GM23338 (cell line): ENCODE measurements at regions not wholly inside any gene's neighbourhood (a gene's known extent, or its start where the extent isn't known, plus 50 kb on each side); places are given as distances from the start of the nearest gene placed in this dataset.

Experiments used
- ATAC-seq: fragments of 200-7000 bp; cut with Tn5 transposase; 3 replicates; pipeline ENCODE4 v1.9.1; 2020
- DNase-seq: peaks from one replicate; pipeline ENCODE4 v3.0.0-alpha.2; 2015; ENCODE audit warnings: low spot score
- H2AFZ ChIP-seq: fragments of 200-600 bp; sonication (generic); 2 replicates; pipeline ENCODE4 v1.8.0; 2016; ENCODE audit warnings: antibody characterized with exemption, mild to moderate bottlenecking, moderate library complexity
- H3F3A ChIP-seq: fragments of 200-600 bp; sonication (generic); replicated peaks from 2 replicates; pipeline ENCODE4 v1.8.0; 2017; ENCODE audit warnings: antibody characterized with exemption, mixed run types, low read depth
- H3K27ac ChIP-seq: fragments of 200-600 bp; sonication (generic); 2 replicates; pipeline ENCODE4 v1.6.1; 2016; ENCODE audit warnings: low read depth
- H3K27me3 ChIP-seq: fragments of 200-600 bp; sonication (generic); 2 replicates; pipeline ENCODE4 v1.8.0; 2016; ENCODE audit warnings: mild to moderate bottlenecking, mixed run types, moderate library complexity; ENCODE audit not compliant: insufficient read depth
- H3K36me3 ChIP-seq: fragments of 200-600 bp; sonication (generic); 2 replicates; pipeline ENCODE4 v1.8.0; 2016; ENCODE audit warnings: mild to moderate bottlenecking; ENCODE audit not compliant: insufficient read depth
- H3K4me1 ChIP-seq: fragments of 200-600 bp; sonication (generic); 2 replicates; pipeline ENCODE4 v1.8.0; 2016; ENCODE audit warnings: mild to moderate bottlenecking, moderate library complexity; ENCODE audit not compliant: insufficient read depth
- H3K4me2 ChIP-seq: fragments of 200-600 bp; sonication (generic); 2 replicates; pipeline ENCODE4 v1.7.1; 2017; ENCODE audit warnings: mixed run types
- H3K4me3 ChIP-seq: fragments of 200-600 bp; sonication (generic); 2 replicates; pipeline ENCODE4 v1.6.1; 2016; ENCODE audit warnings: mixed run types
- H3K79me2 ChIP-seq: fragments of 200-600 bp; sonication (generic); replicated peaks from 2 replicates; pipeline ENCODE4 v1.8.0; 2017; ENCODE audit warnings: mild to moderate bottlenecking; ENCODE audit not compliant: insufficient read depth
- H3K9me2 ChIP-seq: fragments of 200-600 bp; sonication (generic); 2 replicates; pipeline ENCODE4 v1.8.0; 2017; ENCODE audit not compliant: insufficient read depth
- H4K20me1 ChIP-seq: fragments of 200-600 bp; sonication (generic); replicated peaks from 2 replicates; pipeline ENCODE4 v1.8.0; 2017; ENCODE audit warnings: mild to moderate bottlenecking; ENCODE audit not compliant: insufficient read depth
- H3K27ac Mint-ChIP-seq: 2 replicates; pipeline ENCODE4 v1.8.0; 2020; ENCODE audit warnings: inconsistent platforms, mild to moderate bottlenecking, moderate library complexity, mixed read lengths
- H3K27me3 Mint-ChIP-seq: 3 replicates; pipeline ENCODE4 v1.8.0; 2022; ENCODE audit warnings: low read depth, mild to moderate bottlenecking, moderate library complexity, mixed read lengths, inconsistent platforms; ENCODE audit not compliant: insufficient read depth, poor library complexity
- H3K36me3 Mint-ChIP-seq: 3 replicates; pipeline ENCODE4 v1.8.0; 2021; ENCODE audit warnings: low read depth, mild to moderate bottlenecking, inconsistent platforms, moderate library complexity, mixed read lengths
- H3K4me1 Mint-ChIP-seq: 3 replicates; pipeline ENCODE4 v1.8.0; 2020; ENCODE audit warnings: mild to moderate bottlenecking, inconsistent platforms, mixed read lengths
- H3K4me3 Mint-ChIP-seq: 3 replicates; pipeline ENCODE4 v1.8.0; 2021; ENCODE audit warnings: moderate library complexity, mild to moderate bottlenecking, inconsistent platforms, mixed read lengths
- H3K9me3 Mint-ChIP-seq: 3 replicates; pipeline ENCODE4 v1.8.0; 2020; ENCODE audit warnings: moderate library complexity, mild to moderate bottlenecking, inconsistent platforms, mixed read lengths
- CREB1 ChIP-seq: fragments of 250-450 bp; sonication (Bioruptor Pico); IDR thresholded peaks from 2 replicates; pipeline ENCODE4 v1.5.0; 2020; ENCODE audit warnings: low read depth, mild to moderate bottlenecking, moderate library complexity
- EZH2 ChIP-seq: fragments of 200-600 bp; sonication (generic); IDR thresholded peaks from one replicate; pipeline ENCODE4 v1.8.0; 2017; ENCODE audit warnings: antibody characterized with exemption, mild to moderate bottlenecking, low read depth; ENCODE audit not compliant: unreplicated experiment
- EZH2phosphoT487 ChIP-seq: fragments of 200-600 bp; sonication (generic); IDR thresholded peaks from one replicate; pipeline ENCODE4 v1.8.1; 2018; ENCODE audit warnings: antibody characterized with exemption; ENCODE audit not compliant: unreplicated experiment
- JUNB ChIP-seq: IDR thresholded peaks from one replicate; pipeline ENCODE4 v1.6.1; 2016; ENCODE audit warnings: antibody characterized with exemption; ENCODE audit not compliant: unreplicated experiment
- NANOG ChIP-seq: IDR thresholded peaks from 2 replicates; pipeline ENCODE4 v1.6.1; 2016; ENCODE audit warnings: antibody characterized with exemption, borderline replicate concordance
- POLR2AphosphoS5 ChIP-seq: IDR thresholded peaks from 2 replicates; pipeline ENCODE4 v1.6.1; 2016; ENCODE audit warnings: antibody characterized with exemption, low read depth
- REST ChIP-seq: IDR thresholded peaks from one replicate; pipeline ENCODE4 v1.6.1; 2018; ENCODE audit warnings: antibody characterized with exemption; ENCODE audit not compliant: unreplicated experiment
- STAT1 ChIP-seq: IDR thresholded peaks from one replicate; pipeline ENCODE4 v1.6.1; 2016; ENCODE audit warnings: antibody characterized with exemption; ENCODE audit not compliant: unreplicated experiment
- ZNF114 ChIP-seq: fragments of 250-450 bp; sonication (Bioruptor Pico); IDR thresholded peaks from 2 replicates; pipeline ENCODE4 v1.5.0; 2020; ENCODE audit warnings: mild to moderate bottlenecking, moderate library complexity
- ZNF331 ChIP-seq: fragments of 250-450 bp; sonication (Bioruptor Pico); IDR thresholded peaks from 2 replicates; pipeline ENCODE4 v1.5.0; 2020; ENCODE audit warnings: low read depth, mild to moderate bottlenecking, moderate library complexity
- ZNF462 ChIP-seq: fragments of 250-450 bp; sonication (Bioruptor Pico); IDR thresholded peaks from 2 replicates; pipeline ENCODE4 v1.5.0; 2020; ENCODE audit warnings: mild to moderate bottlenecking, moderate library complexity
- TF ChIP-seq, protein P1 (sequence below), 2 experiments: fragments of 200-600 bp in 1 of 2; sonication (generic) in 1 of 2; conservative IDR thresholded peaks; 2 replicates each; pipeline versions ENCODE4 v1.5.1 to v1.6.1; 2016 to 2017; ENCODE audit warnings: antibody characterized with exemption in 2 of 2, low read depth in 2 of 2, mild to moderate bottlenecking in 2 of 2, moderate library complexity in 1 of 2
- TF ChIP-seq, protein P2 (sequence below): IDR thresholded peaks from 2 replicates; pipeline ENCODE4 v1.6.1; 2016; ENCODE audit warnings: antibody characterized with exemption

DNA sequence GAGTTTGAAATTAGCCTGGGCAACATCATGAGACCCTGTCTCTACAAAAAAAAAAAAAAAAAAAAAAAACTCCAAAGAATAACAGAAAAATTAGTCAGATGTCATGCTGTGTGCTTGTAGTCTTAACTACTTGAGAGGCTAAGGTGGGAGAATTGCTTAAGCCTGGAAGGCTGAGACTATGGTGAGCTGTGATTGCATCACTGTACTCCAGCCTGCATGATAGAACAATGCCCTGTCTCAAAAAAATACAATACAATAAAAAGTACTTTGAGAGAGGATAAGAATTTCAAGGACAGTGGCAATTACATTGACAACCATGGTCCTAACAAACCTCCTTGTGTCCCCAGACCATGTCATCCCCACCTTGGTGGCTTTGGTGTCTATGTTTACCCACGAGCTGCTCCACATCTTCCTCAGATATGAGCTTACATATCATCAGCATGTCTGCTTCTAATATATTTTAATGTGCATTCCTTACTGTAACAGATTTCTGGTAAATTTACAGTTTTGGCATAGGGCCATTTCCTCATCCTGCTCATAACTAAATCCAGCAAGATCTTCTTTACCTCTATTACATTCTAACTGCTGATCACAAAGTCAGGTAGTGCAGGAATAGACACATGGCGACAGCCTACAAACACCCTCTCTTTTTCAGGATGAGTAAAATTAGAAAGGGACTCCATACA is 437.7 kb upstream of the HNRNPA3 start:
- H3K27ac ChIP-seq, result no peak overlapping the region
- H3K4me3 Mint-ChIP-seq, result no peak overlapping the region

More for the DNA sequence above, 437.7 kb upstream of the HNRNPA3 start:
- Histone ChIP-seq H3K36me3 (peaks cover 12% of the 10 kb centered on the region; the same call in 1 of the 2 replicates), H3F3A (no peaks in the 10 kb centered on the region), H3K4me1 (no peaks in the 10 kb centered on the region), H3K4me3 (no peak overlapping the region), H4K20me1 (no peaks in the 10 kb centered on the region), H3K4me2 (no peak overlapping the region), H2AFZ (no peak overlapping the region), H3K79me2 (no peaks in the 10 kb centered on the region), H3K9me2 (peaks cover 9% of the 10 kb centered on the region), H3K27me3 (no peaks in the 10 kb centered on the region)
- ATAC-seq (no peak), DNase-seq (no peak)
- Mint-ChIP-seq H3K9me3 (peaks cover 38% of the 10 kb centered on the region), H3K36me3 (peaks cover 41% of the 10 kb centered on the region), H3K4me1 (no peaks in the 10 kb centered on the region), H3K27ac (no peak overlapping the region), H3K27me3 (no peaks in the 10 kb centered on the region)
- TF ChIP-seq REST (no peak), CREB1 (no peak), STAT1 (no peak), EZH2 (no peak), ZNF331 (no peak), NANOG (no peak), ZNF114 (CRISPR knock-in tag) (no peak), POLR2AphosphoS5 (no peak), ZNF462 (CRISPR knock-in tag) (no peak), EZH2phosphoT487 (no peak), JUNB (no peak)
- TF ChIP-seq, protein P1, sequence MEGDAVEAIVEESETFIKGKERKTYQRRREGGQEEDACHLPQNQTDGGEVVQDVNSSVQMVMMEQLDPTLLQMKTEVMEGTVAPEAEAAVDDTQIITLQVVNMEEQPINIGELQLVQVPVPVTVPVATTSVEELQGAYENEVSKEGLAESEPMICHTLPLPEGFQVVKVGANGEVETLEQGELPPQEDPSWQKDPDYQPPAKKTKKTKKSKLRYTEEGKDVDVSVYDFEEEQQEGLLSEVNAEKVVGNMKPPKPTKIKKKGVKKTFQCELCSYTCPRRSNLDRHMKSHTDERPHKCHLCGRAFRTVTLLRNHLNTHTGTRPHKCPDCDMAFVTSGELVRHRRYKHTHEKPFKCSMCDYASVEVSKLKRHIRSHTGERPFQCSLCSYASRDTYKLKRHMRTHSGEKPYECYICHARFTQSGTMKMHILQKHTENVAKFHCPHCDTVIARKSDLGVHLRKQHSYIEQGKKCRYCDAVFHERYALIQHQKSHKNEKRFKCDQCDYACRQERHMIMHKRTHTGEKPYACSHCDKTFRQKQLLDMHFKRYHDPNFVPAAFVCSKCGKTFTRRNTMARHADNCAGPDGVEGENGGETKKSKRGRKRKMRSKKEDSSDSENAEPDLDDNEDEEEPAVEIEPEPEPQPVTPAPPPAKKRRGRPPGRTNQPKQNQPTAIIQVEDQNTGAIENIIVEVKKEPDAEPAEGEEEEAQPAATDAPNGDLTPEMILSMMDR (conservative IDR thresholded peaks at IDR 0.05; ENCODE audit: low read depth in 2 of 2), result no peak
- TF ChIP-seq, protein P2, sequence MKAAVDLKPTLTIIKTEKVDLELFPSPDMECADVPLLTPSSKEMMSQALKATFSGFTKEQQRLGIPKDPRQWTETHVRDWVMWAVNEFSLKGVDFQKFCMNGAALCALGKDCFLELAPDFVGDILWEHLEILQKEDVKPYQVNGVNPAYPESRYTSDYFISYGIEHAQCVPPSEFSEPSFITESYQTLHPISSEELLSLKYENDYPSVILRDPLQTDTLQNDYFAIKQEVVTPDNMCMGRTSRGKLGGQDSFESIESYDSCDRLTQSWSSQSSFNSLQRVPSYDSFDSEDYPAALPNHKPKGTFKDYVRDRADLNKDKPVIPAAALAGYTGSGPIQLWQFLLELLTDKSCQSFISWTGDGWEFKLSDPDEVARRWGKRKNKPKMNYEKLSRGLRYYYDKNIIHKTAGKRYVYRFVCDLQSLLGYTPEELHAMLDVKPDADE, result no peak
